ENCODE measurements at regions not wholly inside any gene's neighbourhood (a gene's known extent, or its start where the extent isn't known, plus 50 kb on each side); places are given as distances from the start of the nearest gene placed in this dataset.
"Not testable (repeated sequence)": the region's sequence is repeated elsewhere in the genome, so short reads cannot be mapped to it uniquely, and the experiment has no call there.

DNA sequence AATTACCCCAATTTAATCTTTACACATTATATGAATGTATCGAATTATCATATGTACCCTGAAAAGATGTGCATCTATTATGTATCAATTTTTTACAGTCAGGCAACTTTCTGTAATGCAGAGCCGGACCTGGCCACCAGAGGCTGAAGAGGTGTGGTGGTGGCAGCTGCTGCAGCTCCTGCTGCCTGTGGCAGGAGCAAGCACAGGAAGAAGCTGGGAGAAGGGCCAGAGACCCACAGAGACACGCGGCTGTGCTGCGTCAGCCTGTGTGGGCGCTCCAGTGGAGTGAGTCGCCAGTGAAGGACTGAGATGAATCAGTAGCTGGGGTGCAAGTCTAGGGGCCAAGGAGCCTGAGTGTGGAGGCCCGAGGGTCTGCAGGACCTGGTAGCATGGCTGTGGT is 74.3 kb upstream of the COG2 start:
- Histone ChIP-seq H3K36me3 (no peaks in the 10 kb centered on the region), H3K9ac (ENCODE audit: low read depth in 2 of 2, low read length in 2 of 2) (peak overlapping the region in 1 of 2 donors; percentile 37), H3K9me3 (no peaks in the 10 kb centered on the region), H3K4me1 (peaks cover 13% of the 10 kb centered on the region), H3K4me3 (no peak overlapping the region), H3K27me3 (no peaks in the 10 kb centered on the region), H3K27ac (peak overlapping the region; percentile 44)
- TF ChIP-seq, protein P1, sequence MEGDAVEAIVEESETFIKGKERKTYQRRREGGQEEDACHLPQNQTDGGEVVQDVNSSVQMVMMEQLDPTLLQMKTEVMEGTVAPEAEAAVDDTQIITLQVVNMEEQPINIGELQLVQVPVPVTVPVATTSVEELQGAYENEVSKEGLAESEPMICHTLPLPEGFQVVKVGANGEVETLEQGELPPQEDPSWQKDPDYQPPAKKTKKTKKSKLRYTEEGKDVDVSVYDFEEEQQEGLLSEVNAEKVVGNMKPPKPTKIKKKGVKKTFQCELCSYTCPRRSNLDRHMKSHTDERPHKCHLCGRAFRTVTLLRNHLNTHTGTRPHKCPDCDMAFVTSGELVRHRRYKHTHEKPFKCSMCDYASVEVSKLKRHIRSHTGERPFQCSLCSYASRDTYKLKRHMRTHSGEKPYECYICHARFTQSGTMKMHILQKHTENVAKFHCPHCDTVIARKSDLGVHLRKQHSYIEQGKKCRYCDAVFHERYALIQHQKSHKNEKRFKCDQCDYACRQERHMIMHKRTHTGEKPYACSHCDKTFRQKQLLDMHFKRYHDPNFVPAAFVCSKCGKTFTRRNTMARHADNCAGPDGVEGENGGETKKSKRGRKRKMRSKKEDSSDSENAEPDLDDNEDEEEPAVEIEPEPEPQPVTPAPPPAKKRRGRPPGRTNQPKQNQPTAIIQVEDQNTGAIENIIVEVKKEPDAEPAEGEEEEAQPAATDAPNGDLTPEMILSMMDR (IDR thresholded peaks at IDR 0.05): peak; percentile 53
- DNase-seq: peak; percentile 65
- intact Hi-C loops (cut with DNase I): no loop called here

DNA sequence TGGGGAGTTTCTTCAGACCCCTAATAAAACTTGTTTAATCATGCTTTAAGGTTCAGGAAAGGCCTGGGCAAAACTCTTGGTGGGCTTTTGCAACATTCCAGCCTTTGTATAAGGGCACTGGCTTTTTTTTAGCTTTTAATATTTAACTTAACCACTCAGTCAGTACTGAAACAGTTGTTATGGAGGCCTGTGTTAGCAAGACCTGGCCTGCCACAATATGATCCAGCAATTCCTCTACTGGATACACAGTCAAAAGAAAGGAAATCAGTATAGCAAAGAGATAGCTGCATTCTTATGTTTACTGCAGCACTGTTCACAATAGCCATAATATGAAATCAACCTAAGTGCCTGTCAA is 75.1 kb upstream of the COG2 start:
- Histone ChIP-seq H3K4me3 (no peak overlapping the region), H3K36me3 (no peaks in the 10 kb centered on the region), H3K9ac (ENCODE audit: low read depth in 2 of 2, low read length in 2 of 2) (no peak overlapping the region), H3K4me1 (peaks cover 10% of the 10 kb centered on the region), H3K9me3 (no peaks in the 10 kb centered on the region), H3K27ac (peak overlapping the region; percentile 28), H3K27me3 (no peaks in the 10 kb centered on the region)
- intact Hi-C loops (cut with DNase I): no loop called here
- TF ChIP-seq, protein P1 (IDR thresholded peaks at IDR 0.05): no peak
- DNase-seq: no peak

DNA sequence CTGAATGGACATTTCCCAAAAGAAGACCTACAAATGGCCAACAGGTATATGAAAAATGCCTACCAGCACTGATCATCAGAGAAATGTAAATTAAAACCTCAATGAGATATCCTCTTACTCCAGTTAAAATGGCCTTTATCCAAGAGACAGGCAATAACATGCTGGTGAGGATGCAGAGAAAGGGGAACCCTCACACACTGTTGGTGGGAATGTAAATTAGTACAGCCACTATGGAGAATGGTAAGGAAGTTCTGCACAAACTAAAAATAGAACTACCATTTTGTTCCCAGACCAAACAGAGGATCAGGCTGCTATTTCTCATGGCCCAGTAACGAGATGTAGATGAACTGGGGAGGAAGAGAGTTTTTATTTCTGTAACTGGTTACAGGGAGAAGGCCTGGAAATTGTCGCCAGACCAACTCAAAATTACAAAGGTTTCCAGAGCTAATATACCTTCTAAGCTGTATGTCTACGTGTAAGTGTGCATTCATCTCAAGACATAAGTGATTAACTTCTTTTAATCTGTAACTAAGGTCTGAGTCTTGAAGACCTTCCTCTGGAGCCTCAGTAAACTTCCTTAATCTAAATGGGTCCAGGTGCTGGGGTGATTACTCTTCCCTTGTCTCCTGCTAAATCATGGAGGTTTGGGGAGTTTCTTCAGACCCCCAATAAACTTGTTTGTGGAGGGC is 75.6 kb upstream of the COG2 start:
- H3K4me1 ChIP-seq; H3K36me3 ChIP-seq; H3K9ac ChIP-seq (ENCODE audit: low read depth in 2 of 2, low read length in 2 of 2); H3K4me3 ChIP-seq; H3K9me3 ChIP-seq; DNase-seq; intact Hi-C loops (cut with DNase I); H3K27me3 ChIP-seq: not testable (repeated sequence)
- H3K27ac ChIP-seq: peak overlapping the region; percentile 28

DNA sequence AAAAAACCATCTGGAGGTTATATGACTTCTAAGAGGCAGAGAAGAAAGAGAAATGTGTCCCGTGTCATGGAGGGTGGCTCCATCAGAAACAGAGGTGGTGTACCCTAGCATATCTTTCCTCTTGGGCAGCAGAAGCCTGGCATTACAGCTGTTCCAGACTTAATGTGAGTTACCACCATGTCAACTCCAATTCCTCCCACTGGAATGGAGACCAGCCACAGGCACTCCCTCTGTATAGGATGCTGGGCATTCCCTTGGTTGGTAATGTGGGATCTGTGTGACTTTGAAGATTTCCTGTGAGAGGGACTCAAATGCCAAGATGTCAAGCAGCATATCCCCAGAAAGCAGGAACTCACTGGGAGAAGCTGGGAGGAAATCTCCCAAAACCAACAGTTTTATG is 77.1 kb upstream of the COG2 start:
- no peak for DNase-seq
- TF ChIP-seq, protein P1 (IDR thresholded peaks at IDR 0.05): no peak
- H3K36me3 ChIP-seq: no peaks in the 10 kb centered on the region
- H3K9me3 ChIP-seq: no peaks in the 10 kb centered on the region
- no peak overlapping the region for H3K9ac ChIP-seq (ENCODE audit: low read depth in 2 of 2, low read length in 2 of 2)
- peaks cover 4% of the 10 kb centered on the region for H3K4me1 ChIP-seq
- H3K27me3 ChIP-seq: no peaks in the 10 kb centered on the region
- intact Hi-C loops (cut with DNase I): no loop called here
- H3K4me3 ChIP-seq: no peak overlapping the region
- H3K27ac ChIP-seq: no peak overlapping the region

DNA sequence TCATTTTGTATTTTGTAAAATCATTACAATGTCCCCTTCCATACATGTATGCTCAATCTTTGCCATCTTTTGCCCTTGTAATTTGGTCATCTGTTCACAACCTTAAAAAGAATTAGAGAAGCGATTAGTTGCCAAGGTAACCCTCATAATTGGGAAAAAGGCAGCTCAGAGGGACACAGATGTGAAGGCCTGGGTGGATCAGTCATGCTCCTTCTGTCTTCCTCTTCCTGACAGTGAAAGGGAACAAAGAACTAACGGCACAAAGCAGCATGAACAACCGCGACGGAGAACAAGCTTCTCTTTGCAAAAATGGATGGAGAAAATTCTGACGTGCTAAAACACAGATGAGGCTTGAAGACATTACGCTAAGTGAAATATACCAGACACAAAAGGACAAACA is 78.7 kb upstream of the COG2 start:
- Histone ChIP-seq H3K27me3 (no peaks in the 10 kb centered on the region), H3K36me3 (no peaks in the 10 kb centered on the region), H3K9ac (ENCODE audit: low read depth in 2 of 2, low read length in 2 of 2) (no peak overlapping the region), H3K4me1 (peaks cover 4% of the 10 kb centered on the region), H3K4me3 (no peak overlapping the region), H3K27ac (no peak overlapping the region), H3K9me3 (no peaks in the 10 kb centered on the region)
- no peak for DNase-seq
- intact Hi-C loops (cut with DNase I): no loop called here
- TF ChIP-seq, protein P1 (IDR thresholded peaks at IDR 0.05): no peak

DNA sequence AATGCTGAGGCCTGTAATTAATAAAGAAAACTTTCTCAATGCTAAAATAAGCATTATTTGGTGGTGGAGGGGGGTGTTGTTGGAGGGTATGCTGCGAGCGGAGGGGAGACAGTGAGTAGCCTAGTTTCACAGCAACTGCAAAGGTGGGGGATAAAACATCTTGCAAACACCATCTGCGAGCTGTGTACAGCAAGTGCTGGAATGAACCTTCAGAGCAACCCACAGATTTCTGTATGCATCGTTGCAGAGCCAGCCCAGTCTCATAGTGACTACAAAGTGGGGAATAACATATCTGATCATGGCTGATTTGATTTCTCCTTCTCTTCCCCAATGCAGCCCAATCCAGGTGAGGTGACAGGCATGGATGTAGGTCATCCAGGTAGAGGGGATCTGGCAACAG is 80.7 kb upstream of the COG2 start:
- Histone ChIP-seq H3K9me3 (no peaks in the 10 kb centered on the region), H3K27me3 (no peaks in the 10 kb centered on the region), H3K9ac (ENCODE audit: low read depth in 2 of 2, low read length in 2 of 2) (no peak overlapping the region), H3K36me3 (no peaks in the 10 kb centered on the region), H3K27ac (no peak overlapping the region), H3K4me1 (no peaks in the 10 kb centered on the region), H3K4me3 (no peak overlapping the region)
- DNase-seq: no peak
- TF ChIP-seq, protein P1 (IDR thresholded peaks at IDR 0.05): no peak
- intact Hi-C loops (cut with DNase I): no loop called here
